ENCODE measurements at regions not wholly inside any gene's neighbourhood (a gene's known extent, or its start where the extent isn't known, plus 50 kb on each side); places are given as distances from the start of the nearest gene placed in this dataset.

DNA sequence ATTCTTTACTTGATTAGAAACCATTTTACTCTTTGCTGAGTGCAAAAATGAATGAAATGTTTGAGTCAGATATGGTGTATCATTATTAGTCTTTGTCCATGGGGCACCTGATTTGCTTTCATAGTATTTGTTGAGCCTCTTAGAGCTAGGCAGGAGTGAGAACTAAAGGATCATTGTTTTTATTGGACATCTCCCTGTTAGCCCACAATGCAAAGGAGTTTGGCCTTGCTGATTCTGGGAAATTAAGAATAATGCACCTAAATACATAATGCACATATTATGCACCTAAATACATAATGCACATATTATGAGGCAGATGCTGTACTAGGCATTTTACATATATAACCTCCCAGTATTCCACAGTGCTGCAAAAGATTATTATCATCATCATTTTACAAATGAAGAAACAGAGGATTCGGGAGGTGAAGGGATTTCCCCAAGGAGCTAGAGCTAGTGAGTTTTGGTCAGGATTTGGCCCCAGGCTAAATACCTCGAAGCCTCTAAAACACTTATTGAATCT, 113.0 kb upstream of the LIFR start:
- no peaks in the 10 kb centered on the region for H3K36me3 Mint-ChIP-seq (ENCODE audit: unreplicated experiment)
- H3K27me3 Mint-ChIP-seq (ENCODE audit: unreplicated experiment), result peaks cover 4% of the 10 kb centered on the region
- TF ChIP-seq, protein P1, sequence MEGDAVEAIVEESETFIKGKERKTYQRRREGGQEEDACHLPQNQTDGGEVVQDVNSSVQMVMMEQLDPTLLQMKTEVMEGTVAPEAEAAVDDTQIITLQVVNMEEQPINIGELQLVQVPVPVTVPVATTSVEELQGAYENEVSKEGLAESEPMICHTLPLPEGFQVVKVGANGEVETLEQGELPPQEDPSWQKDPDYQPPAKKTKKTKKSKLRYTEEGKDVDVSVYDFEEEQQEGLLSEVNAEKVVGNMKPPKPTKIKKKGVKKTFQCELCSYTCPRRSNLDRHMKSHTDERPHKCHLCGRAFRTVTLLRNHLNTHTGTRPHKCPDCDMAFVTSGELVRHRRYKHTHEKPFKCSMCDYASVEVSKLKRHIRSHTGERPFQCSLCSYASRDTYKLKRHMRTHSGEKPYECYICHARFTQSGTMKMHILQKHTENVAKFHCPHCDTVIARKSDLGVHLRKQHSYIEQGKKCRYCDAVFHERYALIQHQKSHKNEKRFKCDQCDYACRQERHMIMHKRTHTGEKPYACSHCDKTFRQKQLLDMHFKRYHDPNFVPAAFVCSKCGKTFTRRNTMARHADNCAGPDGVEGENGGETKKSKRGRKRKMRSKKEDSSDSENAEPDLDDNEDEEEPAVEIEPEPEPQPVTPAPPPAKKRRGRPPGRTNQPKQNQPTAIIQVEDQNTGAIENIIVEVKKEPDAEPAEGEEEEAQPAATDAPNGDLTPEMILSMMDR (IDR thresholded peaks at IDR 0.05; ENCODE audit: partially characterized antibody, unreplicated experiment), result no peak
- H3K4me1 Mint-ChIP-seq (ENCODE audit: low read depth, unreplicated experiment), result no peaks in the 10 kb centered on the region
- no peak overlapping the region for H3K4me3 Mint-ChIP-seq (ENCODE audit: unreplicated experiment)
- DNase-seq, result no peak
- no peak overlapping the region for H3K27ac Mint-ChIP-seq (ENCODE audit: unreplicated experiment)
- no peaks in the 10 kb centered on the region for H3K9me3 Mint-ChIP-seq (ENCODE audit: unreplicated experiment)

DNA sequence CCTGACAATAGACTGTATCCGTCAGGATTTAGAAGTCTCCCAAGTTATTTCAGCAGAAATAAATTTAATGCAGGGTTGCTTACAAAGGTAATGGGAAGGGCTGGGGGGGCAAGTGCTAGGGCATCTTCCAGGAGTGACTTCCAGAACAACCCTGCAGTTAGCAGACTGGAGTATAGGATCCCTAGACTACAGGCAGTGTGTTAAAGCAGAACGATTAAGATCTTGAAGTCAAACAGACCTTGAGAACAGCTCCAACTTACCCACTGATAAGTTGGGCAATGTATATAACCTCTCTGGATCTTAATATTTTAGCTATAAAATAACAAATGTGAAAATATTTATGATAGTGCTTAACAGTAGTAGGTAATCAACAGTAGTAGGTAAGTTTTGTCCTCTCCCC, 113.6 kb upstream of the LIFR start:
- Mint-ChIP-seq H3K4me1 (ENCODE audit: low read depth, unreplicated experiment) (no peaks in the 10 kb centered on the region), H3K4me3 (ENCODE audit: unreplicated experiment) (no peak overlapping the region), H3K9me3 (ENCODE audit: unreplicated experiment) (no peaks in the 10 kb centered on the region), H3K27ac (ENCODE audit: unreplicated experiment) (no peak overlapping the region), H3K36me3 (ENCODE audit: unreplicated experiment) (no peaks in the 10 kb centered on the region), H3K27me3 (ENCODE audit: unreplicated experiment) (peaks cover 4% of the 10 kb centered on the region)
- no peak for DNase-seq
- TF ChIP-seq, protein P1 (IDR thresholded peaks at IDR 0.05; ENCODE audit: partially characterized antibody, unreplicated experiment), result no peak

DNA sequence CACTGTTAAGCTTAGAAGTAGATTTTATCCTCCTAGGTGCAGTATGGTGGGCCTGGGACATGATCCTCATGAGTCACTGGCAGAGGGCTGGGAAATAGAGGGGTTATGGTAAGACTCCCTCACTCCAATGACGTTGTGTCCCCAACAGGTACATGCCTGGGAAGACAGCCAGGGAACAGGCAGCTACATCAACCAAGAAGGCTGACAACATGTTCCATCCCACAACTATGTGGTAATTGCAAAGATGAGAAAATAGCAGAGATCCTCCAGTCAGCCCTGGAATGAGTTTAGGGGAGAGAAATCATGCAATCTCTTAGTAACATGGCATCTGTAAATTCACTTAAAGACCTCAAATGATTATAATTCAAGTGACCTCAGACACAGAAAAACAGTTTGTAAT, 114.4 kb upstream of the LIFR start:
- no peaks in the 10 kb centered on the region for H3K36me3 Mint-ChIP-seq (ENCODE audit: unreplicated experiment)
- H3K27me3 Mint-ChIP-seq (ENCODE audit: unreplicated experiment), result peaks cover 4% of the 10 kb centered on the region
- no peaks in the 10 kb centered on the region for H3K9me3 Mint-ChIP-seq (ENCODE audit: unreplicated experiment)
- H3K27ac Mint-ChIP-seq (ENCODE audit: unreplicated experiment), result no peak overlapping the region
- no peaks in the 10 kb centered on the region for H3K4me1 Mint-ChIP-seq (ENCODE audit: low read depth, unreplicated experiment)
- no peak for DNase-seq
- H3K4me3 Mint-ChIP-seq (ENCODE audit: unreplicated experiment), result no peak overlapping the region
- TF ChIP-seq, protein P1 (IDR thresholded peaks at IDR 0.05; ENCODE audit: partially characterized antibody, unreplicated experiment), result no peak

DNA sequence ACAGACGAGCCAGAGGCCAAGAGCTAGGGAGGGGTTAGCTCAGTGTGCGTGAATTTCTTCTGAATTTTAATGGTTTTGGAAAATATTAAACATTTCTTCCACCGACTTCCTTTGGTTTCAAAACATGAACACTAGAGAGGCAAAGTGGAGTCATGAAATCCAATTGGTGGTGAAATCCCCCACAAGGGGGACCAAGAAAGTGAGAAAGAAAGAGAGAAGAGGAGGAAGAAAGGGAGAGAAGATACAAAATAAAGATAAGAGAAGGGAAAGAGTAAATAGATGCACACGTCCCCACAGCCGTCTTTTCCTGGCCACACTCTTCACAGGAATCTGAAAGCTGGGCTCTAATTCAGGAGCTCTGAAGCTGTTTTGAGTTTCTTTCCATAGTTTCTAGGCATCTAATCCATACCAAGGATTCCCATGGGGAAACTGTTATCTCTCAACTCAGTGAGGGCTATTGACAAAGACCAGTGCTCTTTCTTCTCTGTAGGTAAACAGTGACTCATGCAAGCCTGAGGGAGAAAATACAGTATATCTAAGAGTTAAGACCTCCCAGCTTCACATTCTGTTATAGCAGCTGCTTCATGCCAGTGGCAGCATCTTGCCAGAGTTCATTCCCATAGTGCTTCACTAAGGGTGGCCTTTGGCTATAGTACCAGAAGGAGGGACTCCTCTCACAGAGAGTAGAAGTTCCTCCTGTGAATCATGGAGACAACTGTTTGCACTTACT, 115.8 kb upstream of the LIFR start:
- TF ChIP-seq, protein P1 (IDR thresholded peaks at IDR 0.05; ENCODE audit: partially characterized antibody, unreplicated experiment), result no peak
- H3K27me3 Mint-ChIP-seq (ENCODE audit: unreplicated experiment), result no peaks in the 10 kb centered on the region
- H3K9me3 Mint-ChIP-seq (ENCODE audit: unreplicated experiment), result peaks cover 2% of the 10 kb centered on the region
- H3K4me1 Mint-ChIP-seq (ENCODE audit: low read depth, unreplicated experiment), result no peaks in the 10 kb centered on the region
- DNase-seq, result no peak
- no peaks in the 10 kb centered on the region for H3K36me3 Mint-ChIP-seq (ENCODE audit: unreplicated experiment)
- no peak overlapping the region for H3K4me3 Mint-ChIP-seq (ENCODE audit: unreplicated experiment)
- H3K27ac Mint-ChIP-seq (ENCODE audit: unreplicated experiment), result no peak overlapping the region

DNA sequence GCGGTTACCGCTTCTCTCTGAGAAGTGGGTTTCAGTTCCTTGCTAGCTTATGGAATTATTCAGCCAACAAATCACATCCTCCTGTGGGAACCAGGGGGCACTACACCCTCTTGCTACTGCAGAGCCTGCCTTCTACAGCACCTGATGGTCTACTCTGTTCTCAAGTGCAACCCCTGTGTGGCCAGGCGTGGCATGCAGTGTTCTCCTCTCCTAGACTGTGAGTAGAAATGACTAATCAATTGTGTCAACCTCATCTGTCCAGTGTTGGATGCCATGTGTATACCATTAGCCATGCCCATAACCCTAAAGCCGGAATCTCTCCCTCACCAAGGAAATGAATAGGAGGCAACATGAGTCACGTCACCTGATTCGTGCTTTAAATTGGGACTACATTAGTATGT, 117.2 kb upstream of the LIFR start:
- H3K27me3 Mint-ChIP-seq (ENCODE audit: unreplicated experiment), result no peaks in the 10 kb centered on the region
- peaks cover 2% of the 10 kb centered on the region for H3K9me3 Mint-ChIP-seq (ENCODE audit: unreplicated experiment)
- H3K4me1 Mint-ChIP-seq (ENCODE audit: low read depth, unreplicated experiment), result no peaks in the 10 kb centered on the region
- DNase-seq, result no peak
- H3K27ac Mint-ChIP-seq (ENCODE audit: unreplicated experiment), result no peak overlapping the region
- TF ChIP-seq, protein P1 (IDR thresholded peaks at IDR 0.05; ENCODE audit: partially characterized antibody, unreplicated experiment), result no peak
- H3K4me3 Mint-ChIP-seq (ENCODE audit: unreplicated experiment), result no peak overlapping the region
- no peaks in the 10 kb centered on the region for H3K36me3 Mint-ChIP-seq (ENCODE audit: unreplicated experiment)

Measured in glutamatergic neuron (in vitro differentiated cells).